Omental fat pad (tissue), 3 donors: ENCODE measurements at regions not wholly inside any gene's neighbourhood (a gene's known extent, or its start where the extent isn't known, plus 50 kb on each side); places are given as distances from the start of the nearest gene placed in this dataset.

Source experiments
- ATAC-seq: fragments of 150-250 bp; one replicate; pipeline ENCODE4 v1.9.1; 2016; ENCODE audit warnings: mild to moderate bottlenecking, moderate library complexity; ENCODE audit not compliant: low FRiP score
- DNase-seq: peaks from one replicate; pipeline ENCODE4 v3.0.0-alpha.2; 2019; ENCODE audit warnings: low spot score
- CTCF ChIP-seq, 3 donors: fragments of 450-650 bp; IDR thresholded peaks; one replicate each; pipeline ENCODE4 v1.5.1; 2016 to 2017; ENCODE audit warnings: antibody characterized with exemption in 3 of 3, mild to moderate bottlenecking in 3 of 3, moderate library complexity in 2 of 3

DNA sequence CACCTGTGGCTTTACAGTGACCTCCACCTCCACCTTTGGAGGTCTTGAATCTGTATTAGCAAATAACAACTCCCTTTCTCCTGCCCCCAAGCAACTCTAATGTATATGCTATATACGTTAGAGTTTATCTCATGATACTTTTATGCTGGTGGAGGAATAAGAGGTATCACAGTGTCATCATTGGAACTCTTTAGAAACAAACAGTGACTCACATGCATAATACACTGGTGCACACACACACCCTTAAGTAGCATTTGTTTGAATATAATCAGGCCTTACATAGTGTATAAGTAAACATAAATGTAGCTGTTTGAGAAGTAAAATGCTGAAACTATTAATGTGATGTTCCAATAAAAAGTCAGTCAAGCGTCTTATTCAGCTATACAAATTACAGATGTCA is 280.2 kb upstream of the C2CD4B start:
- ATAC-seq = no peak
- TF ChIP-seq CTCF (IDR thresholded peaks at IDR 0.05) = no peak
- no peak for DNase-seq

- ATAC-seq (no peak), DNase-seq (no peak)
- no peak for TF ChIP-seq CTCF (IDR thresholded peaks at IDR 0.05)
These were observed 281.9 kb upstream of the C2CD4B start for GRCh38 chr15:62446984-62447383.

GRCh38 chr15:62447742-62448141 is 282.7 kb upstream of the C2CD4B start:
- DNase-seq (no peak), ATAC-seq (no peak)
- no peak for TF ChIP-seq CTCF (IDR thresholded peaks at IDR 0.05)

- TF ChIP-seq CTCF (IDR thresholded peaks at IDR 0.05) = no peak
- no peak for ATAC-seq
- no peak for DNase-seq
These were observed 284.6 kb upstream of the C2CD4B start for GRCh38 chr15:62449638-62450037.

DNA sequence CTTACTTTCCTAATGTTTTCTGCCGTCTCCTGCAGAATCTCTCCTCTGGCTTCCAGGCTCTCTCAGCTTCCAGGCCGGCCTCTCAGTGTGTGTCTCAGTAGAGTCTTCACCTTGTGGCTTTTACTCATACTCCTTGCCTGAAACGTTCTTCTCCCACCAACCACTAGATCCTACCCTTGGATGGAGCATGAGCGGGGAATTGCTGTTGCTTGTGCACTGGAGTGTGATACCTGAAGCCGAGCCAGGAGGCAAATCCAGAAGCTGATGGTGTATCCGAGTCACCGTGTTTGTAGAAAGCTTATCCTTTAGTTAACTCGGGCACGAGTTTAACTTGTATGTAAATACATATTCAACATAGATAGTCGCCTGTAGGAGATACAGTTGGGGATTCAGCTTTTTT is 285.0 kb upstream of the C2CD4B start:
- ATAC-seq (no peak), DNase-seq (no peak)
- TF ChIP-seq CTCF (IDR thresholded peaks at IDR 0.05) = no peak

DNA sequence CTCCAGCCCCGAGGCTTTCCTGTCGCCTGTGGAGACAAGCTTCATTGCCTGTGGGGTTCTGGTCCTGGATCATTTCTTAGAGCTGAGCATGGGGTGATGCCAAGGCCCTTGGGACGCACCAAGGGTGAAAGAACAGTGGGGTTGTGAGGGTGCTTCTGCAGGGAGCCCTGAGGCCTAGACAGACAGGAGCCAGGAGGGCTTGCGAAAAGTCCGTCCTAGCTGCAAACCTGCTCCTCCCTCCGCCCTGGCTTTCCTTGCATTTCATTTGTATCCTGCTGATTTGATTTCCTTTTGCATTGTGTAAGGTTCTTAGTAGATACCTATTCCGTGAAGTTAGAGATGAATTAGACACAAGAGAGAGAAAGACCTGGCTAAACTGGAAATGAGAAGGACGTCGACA is 286.9 kb upstream of the C2CD4B start:
- ATAC-seq = no peak
- no peak for TF ChIP-seq CTCF (IDR thresholded peaks at IDR 0.05)

GRCh38 chr15:62452667-62453066 is 287.6 kb upstream of the C2CD4B start:
- no peak for TF ChIP-seq CTCF (IDR thresholded peaks at IDR 0.05)
- DNase-seq (no peak), ATAC-seq (no peak)

More for the DNA sequence above, 286.9 kb upstream of the C2CD4B start:
- DNase-seq = no peak
